GM21786 (cell line): ENCODE measurements at regions not wholly inside any gene's neighbourhood (a gene's known extent, or its start where the extent isn't known, plus 50 kb on each side); places are given as distances from the start of the nearest gene placed in this dataset.

ENCODE experiments used
- ATAC-seq: cut with Tn5 transposase; IDR thresholded peaks from one replicate; pipeline ENCODE4 v1.9.1; 2021; ENCODE audit not compliant: unreplicated experiment

DNA sequence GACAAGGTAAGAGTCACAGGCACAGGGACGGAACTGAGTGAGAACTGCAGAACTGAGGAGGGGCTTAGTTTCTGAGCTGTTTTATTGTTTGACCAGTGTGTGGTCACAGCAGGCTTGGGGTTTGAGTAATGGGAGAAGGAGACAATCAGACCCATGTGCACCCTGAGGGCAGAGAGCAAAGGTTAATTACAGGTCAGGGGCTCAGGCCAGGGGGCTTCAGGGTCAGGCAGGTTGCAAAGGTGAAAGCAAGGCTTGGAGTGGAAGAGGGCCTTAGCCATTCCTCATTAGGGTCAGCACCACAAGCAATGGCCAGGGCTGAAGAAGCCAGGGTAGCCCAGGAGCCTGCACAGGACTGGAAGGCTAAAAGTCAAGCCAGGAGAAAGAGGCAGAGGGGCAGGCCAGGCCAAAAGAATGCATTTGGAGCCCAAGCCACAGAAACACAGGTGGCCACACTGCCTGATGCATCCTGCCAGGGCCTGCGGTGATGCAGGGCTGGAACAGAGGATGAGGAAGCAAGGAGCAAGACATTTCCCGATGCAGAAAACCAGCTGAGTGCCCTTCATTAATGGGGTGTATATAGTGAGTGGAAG is 209.8 kb upstream of the GYPC start:
- no peak for ATAC-seq

DNA sequence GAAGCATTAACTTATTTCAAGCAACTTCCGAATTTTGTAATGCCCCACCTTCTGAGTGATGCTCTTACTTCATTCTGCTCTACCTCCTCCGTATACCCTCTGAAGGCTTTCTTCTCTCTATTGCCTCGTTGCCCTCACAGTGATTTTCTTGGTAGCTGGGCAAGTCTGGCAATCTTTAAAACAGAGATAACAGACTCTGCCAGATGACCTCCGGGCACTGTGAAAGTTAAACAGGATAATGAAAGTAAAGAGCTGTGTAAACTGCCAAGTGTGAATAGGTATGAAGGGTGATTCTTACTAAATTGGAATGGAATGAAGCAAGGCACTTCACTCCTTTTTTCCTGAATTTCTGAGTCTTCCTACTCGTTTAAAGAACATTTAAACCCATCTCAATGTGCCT is 207.3 kb upstream of the GYPC start:
- no peak for ATAC-seq

DNA sequence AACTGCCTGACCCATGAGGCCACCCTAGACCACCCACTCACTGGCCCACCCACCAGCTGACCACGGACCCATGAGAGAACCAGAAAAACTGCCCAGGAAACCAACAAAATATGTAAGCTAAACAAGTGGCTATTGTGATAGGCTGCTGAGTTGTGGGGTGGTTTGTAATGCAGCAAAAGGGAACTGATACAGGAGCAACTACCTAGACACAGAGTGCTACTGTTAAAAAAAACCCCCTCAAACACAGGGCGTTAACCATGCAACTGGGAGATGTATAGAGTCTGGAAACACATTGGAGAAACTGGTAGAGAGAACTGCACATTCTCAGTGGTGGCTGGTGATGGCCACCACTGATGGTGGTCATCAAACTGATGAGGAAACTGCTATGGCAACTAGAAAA is 206.3 kb upstream of the GYPC start:
- ATAC-seq = peak; percentile 94

DNA sequence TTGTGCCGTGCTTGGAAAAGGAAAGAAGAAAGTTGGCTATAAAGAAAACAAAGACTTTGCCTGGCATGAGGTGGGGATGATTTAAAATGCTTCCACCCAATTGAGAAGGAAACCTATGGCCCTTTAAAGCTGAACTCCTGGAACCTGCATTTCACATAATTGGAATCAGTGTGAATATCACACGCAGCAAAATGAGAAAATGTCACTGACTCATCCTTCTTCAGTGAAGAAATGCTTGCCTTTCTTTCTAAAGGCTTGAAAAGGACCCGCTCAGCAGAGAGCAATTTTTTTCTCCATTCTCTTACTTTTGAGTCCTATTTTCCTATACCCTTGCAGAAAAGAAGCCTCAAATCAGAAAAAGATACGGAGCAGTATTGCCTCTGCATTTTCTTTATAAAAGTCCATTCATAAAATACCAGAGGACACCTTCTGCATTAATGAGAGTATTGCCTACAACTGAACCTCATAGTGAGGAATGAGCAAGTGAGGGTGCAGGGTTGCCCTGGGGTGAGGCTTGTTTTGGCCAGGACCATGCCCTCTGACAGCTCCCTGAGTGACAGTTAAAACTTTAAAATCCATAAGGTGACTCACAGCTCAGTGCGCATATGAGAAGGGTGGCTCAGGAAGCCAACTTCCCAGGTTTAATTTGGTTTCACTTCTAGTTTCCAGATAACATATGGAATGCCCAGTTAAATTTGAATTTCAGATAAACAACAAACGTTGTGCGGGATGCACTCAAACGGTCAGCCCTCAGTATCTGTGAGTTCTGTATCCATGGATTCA is 191.9 kb upstream of the GYPC start:
- ATAC-seq = no peak

DNA sequence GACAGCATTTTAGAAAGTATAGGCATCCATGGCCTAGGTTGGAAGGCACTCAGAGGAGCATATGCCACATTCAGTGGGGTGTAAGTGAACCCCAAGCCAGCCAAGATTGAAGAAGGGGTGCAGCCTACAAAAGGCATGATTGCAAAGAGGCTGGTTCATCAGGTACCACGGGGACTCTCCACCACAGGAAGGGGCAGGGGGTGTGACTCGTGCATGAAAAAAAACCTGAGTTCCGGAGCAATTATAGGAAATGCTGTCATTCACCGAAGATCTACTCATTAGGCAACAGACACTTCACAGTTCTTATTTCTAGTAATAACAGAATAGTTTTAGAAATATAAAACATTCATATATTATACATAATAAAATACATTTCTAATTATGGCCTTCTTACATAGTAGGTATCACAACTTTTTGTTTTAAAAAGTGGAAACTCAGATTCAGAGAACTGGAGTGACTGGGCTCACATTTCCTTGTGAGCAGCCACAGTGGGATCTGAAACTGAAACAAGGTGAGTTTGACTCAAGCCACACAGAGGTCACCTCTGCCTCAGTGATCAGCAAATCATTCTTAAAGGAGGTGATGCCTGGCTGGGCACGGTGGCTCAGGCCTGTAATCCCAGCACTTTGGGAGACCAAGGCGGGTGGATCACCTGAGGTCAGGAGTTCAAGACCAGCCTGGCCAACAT is 188.4 kb upstream of the GYPC start:
- ATAC-seq = peak; percentile 74

DNA sequence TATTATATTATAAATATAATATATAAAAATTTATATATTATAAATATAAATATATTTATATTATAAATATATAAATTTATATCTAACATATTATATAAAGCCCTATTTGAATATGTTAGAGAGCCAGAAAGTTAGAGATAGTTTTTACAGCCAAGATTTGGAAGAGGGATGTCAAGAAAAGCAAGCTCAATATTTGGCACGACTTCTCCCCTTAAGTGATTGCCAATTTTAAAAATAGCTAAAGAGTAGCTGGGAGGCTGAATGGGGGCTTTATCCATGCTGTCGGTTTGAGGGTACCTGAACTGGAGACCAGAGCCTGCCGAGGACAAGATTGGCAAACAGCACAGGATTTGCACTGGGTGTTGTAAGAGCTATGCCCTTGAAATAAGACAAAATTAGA is 180.9 kb upstream of the GYPC start:
- no peak for ATAC-seq

DNA sequence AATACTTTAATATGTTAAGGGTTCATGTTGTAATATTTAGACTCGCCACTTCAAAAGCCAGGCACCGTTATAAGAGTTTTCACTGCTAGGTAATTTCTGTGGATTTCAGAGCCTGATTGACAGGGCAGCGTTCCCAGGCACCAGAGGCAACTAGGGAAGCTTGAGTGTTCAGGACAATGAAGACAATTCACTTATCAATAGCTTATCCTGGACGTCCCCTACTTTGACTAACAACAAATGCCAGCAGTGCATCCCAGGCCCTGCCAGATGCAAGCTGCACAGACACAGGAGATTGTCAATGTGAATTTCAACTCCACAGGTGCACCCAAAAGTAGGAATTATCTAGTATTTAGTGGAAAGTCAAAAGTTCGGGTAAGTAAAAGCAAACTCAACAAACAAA is 179.3 kb upstream of the GYPC start:
- no peak for ATAC-seq

DNA sequence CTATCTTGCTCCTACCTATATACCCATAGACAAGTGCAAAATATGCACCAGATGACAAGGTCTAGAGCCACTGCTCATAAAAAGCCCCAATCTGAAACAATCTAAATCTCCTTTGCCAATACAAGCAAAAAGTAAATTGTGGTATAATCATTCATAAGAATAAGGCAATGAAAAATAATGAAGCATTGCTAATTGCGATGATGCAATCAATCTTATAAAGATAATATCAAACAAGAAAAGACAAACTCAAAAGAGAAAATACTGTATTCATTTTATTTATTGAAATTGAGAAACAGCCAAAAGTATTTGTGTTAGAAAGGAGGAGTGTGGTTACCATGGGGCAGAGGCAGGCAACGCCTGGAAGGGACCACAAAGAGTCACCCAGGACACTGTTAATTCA is 175.9 kb upstream of the GYPC start:
- ATAC-seq = no peak

DNA sequence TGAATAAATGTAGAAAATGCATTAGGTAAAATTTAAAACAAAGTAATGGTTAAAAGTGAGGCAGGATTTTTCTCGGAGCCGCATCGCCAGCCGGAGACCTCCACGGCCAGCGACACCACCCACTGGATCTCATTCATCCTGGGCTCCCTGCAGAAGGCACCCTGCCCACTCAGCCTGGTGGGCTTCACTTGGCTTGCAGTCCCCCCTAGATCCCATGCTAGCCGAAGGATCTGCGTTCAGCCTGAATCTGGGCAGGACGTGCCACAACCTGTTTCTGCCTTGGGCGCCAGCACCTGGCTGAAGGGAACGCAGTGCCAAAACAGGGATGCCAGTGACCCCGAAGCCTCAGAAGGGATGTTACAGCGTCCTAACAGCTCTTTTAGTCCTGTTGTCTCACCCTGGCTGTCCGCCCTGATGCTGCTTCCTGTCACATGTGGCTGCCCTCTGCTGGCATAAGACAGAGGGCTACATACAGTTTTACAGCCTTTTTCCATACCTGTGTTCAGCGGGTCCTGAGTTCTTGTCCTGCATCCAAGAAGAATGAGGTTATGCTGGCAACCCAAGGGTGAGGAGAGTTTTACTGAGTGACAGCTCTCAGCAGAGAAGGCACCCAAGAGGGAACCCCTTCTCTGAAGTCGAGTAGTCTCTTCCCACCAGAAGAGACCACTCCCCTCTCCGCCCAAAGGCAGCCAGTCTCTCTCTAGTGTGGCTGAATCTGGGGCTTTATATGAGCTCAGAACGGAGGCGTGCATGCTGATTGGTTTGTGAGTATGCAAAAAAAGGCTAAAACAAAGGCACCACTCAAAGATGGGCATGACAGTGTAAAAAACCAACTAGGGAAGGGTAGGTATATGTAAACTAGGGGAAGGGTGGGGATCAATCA is 173.1 kb upstream of the GYPC start:
- ATAC-seq = no peak

DNA sequence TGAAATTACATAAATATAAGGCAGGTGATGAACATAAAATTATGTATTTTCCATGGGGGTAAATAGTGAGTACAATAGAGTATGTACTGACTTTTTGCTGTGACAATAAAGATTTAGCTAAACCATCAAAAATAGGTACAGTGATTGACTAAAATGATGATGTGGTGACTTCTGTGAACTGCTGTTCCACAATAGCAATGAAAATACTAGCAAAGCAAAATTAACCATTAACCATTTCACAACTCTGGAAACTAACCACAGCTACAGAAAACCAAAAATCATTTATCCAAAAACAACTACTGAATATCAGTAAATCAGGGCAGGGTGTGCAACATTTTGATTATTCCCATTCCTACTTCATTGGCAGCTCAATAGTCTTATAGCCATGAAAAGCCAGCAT is 161.4 kb upstream of the GYPC start:
- no peak for ATAC-seq

DNA sequence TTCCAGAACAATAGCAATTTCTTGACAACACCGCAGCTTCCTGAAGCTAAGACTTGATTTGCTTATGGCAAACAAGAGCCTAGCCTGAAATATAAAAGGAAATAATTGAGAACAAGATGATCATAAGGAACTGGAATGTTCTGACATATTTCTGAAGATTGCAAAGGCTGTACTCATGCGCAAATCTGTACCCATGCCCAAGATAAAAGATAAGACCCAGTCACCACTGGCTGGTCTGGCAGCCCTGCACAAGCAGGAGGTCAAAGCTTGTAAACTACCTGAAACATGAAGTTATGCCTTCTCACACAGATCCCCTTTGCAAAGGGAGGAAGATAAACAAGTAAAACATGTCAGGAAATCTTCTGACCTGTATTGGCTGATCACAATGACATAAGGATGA is 160.8 kb upstream of the GYPC start:
- ATAC-seq = no peak

DNA sequence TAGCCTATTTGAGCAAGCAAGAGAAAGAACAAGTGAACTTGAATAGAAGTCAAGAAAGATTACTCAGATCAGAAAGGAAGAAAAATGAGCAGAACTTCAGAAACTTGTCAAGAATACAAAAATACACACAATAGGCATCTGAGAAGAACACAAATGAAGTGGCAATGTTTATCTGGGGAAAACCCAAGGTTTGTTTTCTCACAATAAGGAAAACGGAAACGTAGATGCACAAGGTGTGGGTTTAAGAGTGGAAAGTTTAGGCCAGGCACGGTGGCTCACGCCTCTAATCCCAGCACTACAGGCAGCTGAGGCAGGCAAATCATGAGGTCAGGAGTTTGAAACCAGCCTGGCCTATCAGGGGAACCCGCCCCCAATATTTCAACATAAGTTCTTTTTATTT is 159.5 kb upstream of the GYPC start:
- ATAC-seq = peak; percentile 89

DNA sequence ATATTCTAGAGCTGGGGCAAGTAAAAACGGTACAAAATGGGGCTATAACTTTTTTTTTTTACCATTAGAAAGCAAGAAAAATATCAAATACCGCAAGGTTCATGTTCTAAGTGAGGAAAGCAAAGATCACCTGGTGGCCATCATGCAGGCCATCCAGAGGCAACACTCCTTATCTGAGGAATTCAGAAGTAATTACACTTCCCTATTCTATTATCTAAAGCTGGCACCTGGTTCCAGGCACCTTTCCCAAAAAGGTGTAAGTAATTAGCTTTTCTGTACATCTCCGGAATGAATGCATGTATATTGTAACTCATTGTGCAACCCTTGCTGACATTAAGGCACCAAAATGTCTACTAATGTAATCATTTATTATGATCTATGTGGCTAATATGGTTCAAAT is 152.5 kb upstream of the GYPC start:
- no peak for ATAC-seq

DNA sequence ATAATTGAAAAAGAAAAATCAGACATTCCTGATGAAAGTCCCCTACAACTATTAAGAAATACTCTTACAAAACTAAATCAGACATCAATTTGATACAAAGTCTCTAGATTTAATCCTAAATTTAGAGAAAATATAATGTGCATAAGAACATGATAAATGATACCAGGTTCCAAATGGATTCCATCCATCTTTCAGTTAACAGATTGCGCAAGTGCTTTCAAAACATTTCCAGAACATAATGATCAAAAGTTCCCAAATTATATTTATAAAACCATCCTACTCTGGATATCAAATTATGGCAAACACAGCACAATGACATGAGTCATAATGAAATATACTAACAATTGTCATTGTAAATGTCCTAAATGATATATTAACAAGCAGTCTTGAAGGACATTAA is 151.0 kb upstream of the GYPC start:
- no peak for ATAC-seq

DNA sequence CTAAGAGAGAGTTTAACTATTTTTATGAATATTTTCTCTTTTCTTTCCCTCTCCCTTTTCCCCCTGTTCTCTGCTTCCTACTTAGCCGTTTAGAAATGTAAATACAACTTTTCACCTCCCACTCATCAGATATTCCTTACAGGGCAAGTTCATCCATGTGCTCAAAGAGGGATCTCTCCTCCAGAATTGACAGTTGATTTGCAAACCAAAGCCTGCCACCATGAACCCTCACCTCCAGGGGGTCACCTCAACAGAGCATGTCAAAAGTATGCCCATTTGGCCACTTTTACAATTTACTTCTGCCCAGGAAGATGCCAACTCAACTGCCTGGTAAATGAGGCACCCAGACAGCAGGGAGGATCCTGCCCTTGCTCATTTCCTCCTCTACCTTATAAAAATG is 149.2 kb upstream of the GYPC start:
- ATAC-seq = no peak

DNA sequence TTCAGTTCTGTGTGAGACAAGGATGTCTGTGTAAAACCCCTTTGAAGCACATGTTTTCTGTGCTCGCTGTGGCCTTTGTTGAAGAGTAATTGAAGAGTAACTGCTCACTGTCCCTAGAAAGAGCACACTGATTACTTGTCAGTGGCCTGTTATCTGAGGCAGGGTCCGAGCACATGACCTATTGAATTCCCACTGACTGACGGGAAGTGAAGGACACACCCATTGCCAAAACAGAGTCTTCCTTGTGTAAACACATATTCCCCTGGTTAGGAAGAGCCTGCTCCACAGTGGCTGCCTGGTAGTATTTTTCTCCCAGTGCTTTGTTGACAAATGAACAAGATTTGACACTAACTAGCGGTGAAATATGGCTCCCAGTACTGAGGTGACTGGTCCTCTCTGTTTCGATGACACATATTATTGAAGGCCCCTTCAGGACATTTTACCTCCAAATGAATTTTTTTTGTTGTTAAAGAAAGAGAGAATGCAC is 148.5 kb upstream of the GYPC start:
- no peak for ATAC-seq

DNA sequence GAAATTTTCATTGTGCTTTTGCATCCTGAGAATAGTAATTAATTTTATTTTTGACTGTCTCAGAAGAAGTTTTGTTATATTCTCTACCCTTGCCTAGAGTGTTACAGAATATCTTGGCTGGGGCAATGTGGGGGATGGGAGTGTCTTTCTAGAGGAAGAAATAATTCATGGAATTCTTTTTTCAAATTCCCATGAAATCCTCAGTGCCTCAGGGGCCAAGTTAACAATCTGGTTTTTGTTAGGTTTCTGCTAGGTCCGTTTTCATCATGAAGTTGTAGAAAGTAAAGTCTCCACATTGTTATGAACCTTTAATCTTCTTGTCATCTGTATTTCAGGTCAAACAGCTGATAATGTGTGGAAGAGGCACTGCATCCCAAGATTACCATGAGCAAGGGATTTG is 145.6 kb upstream of the GYPC start:
- no peak for ATAC-seq

DNA sequence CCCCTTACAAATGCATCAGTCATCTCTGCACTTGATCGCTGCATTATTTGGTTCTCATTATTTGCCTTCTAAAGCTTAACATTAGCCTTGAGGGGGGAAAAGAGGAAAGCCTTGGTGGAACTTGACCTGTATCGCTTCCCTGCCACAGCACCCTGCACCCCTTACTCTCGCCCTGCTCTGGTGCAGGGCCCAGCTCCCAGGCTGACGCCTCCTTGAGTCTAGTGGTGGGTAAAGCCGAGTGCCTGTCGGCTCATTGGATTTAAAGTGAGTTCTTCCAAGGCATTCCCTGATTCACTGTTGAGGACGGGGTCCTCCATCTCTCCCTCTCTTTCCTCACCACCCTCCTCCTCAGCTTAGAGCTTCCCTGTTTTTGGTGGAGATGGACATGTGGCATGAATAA is 145.0 kb upstream of the GYPC start:
- no peak for ATAC-seq

DNA sequence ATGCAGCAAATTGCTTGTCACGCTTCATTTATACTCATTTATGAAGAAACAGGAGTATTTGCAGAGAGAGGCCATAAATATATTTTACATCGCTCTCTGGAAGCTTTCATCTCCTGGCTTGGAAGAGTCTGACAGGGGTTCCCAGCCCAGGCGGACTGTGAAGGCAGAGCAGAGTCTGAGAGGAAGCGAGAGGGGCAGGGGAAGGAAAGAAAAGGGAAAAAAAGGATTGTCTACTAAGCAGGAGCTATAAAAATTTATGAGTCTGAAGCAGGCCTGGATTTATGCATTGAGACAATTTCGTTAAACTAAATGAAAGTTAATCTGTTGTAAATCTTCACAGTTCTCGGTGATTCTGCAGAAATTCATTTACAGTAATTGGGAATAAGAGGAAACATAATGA is 143.9 kb upstream of the GYPC start:
- ATAC-seq = no peak

DNA sequence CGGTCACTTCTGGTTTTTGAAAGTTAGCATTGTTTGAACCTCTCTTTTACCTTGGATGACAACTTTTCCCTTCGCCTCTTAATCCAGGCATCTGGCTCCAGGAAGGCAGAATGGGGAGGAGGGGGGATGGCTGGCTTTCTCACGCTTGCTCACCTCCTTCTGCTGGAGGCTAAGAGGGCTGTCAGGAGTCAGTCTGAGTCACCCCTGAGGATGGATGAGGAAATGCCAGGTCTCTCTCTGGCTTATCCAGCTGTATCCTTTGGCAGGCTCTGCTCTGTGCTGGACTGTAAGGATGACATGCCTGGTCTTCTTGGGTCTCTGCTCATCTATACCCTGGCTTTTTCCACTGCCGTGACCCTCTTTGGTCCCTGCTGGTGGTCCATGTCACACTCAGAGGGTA is 142.9 kb upstream of the GYPC start:
- ATAC-seq = no peak

DNA sequence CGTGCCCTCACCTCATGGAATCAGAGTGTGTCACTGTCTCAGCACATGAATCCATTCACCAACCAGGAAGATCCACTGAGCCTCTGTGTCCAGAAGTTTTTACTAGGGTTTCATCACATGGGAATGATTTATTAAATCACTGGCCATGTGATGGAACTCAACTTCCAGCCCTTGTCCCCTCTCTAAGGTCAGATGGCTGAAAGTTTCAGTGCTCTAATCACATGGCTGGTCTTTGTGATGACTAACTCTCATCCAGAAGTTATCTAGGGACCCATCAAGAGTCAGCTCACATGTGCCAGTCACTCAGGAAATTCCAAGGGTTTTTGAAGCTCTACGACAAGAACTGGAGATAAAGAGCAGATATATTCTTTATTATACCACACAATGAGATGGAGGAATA is 140.5 kb upstream of the GYPC start:
- no peak for ATAC-seq
